Psoas muscle (tissue), 7 donors: ENCODE measurements at regions not wholly inside any gene's neighbourhood (a gene's known extent, or its start where the extent isn't known, plus 50 kb on each side); places are given as distances from the start of the nearest gene placed in this dataset.

Experiments used
- ATAC-seq, 4 donors: fragments of 200-7000 bp; cut with Tn5 transposase; one replicate each; pipeline ENCODE4 v1.9.1; 2020; ENCODE audit warnings: moderate library complexity in 3 of 4, mild to moderate bottlenecking in 2 of 4
- DNase-seq, 2 donors: peaks; one replicate each; pipeline ENCODE4 v3.0.0-alpha.2; 2020
- H3K27ac ChIP-seq: fragments of 200-600 bp; one replicate; pipeline ENCODE4 v1.8.0; 2022
- H3K27me3 ChIP-seq, 3 donors: fragments of 200-600 bp in 1 of 3; one replicate each; pipeline versions ENCODE4 v1.6.1 to v1.8.0; 2013 to 2022; ENCODE audit warnings: low read length in 2 of 3, mild to moderate bottlenecking in 2 of 3, moderate library complexity in 1 of 3; ENCODE audit not compliant: insufficient read depth in 3 of 3
- H3K36me3 ChIP-seq, 2 donors: fragments of 200-600 bp in 1 of 2; one replicate each; pipeline versions ENCODE4 v1.6.1 to v1.8.0; 2013 to 2022; ENCODE audit warnings: low read depth in 1 of 2, mild to moderate bottlenecking in 1 of 2, moderate library complexity in 1 of 2; ENCODE audit not compliant: insufficient read depth in 1 of 2
- H3K4me1 ChIP-seq: fragments of 200-600 bp; one replicate; pipeline ENCODE4 v1.8.0; 2022
- H3K4me3 ChIP-seq: fragments of 200-600 bp; one replicate; pipeline ENCODE4 v1.8.0; 2022; ENCODE audit warnings: mild to moderate bottlenecking
- H3K9me3 ChIP-seq: fragments of 200-600 bp; one replicate; pipeline ENCODE4 v1.8.0; 2022
- WGBS, 3 donors: extraction: QIAGEN DNeasy Blood & Tissue Kit; methylation state at CpG; one replicate each; pipeline versions ENCODE4 v1.1.6 to v1.1.7; 2013; 5-methylcytosine and 5-hydroxymethylcytosine counted together
- intact Hi-C, 2 donors: fragments of 100-400 bp; cut with DNase I; formaldehyde crosslinking; loops; one replicate each; pipeline versions ENCODE4 v1.11.0 to v1.14.2; 2022
- TF ChIP-seq, protein P1 (sequence below): fragments of 200-600 bp; IDR thresholded peaks from one replicate; pipeline ENCODE4 v1.8.0; 2022; ENCODE audit warnings: antibody characterized with exemption
- donor health status: healthy with polysubstance abuse.
- donor health status: DM: no; HTN: no; CAD: no; lungs with moderate emphysema.
- donor health status: Bipolar disorder and iron deficiency.
- donor health status: healthy.
- donor health status: DM: yes; HTN: yes; CAD: no.
- donor health status: DM: no; HTN: no; CAD: no.
- donor health status: DM: yes; HTN: yes; CAD: no.

GRCh38 chr12:102344691-102345090 lies 135.7 kb downstream of the IGF1 start:
- Histone ChIP-seq H3K36me3 (no peaks in the 10 kb centered on the region), H3K4me1 (peaks cover 37% of the 10 kb centered on the region), H3K27ac (no peak overlapping the region), H3K9me3 (no peaks in the 10 kb centered on the region), H3K27me3 (no peaks in the 10 kb centered on the region), H3K4me3 (no peak overlapping the region)
- TF ChIP-seq, protein P1, sequence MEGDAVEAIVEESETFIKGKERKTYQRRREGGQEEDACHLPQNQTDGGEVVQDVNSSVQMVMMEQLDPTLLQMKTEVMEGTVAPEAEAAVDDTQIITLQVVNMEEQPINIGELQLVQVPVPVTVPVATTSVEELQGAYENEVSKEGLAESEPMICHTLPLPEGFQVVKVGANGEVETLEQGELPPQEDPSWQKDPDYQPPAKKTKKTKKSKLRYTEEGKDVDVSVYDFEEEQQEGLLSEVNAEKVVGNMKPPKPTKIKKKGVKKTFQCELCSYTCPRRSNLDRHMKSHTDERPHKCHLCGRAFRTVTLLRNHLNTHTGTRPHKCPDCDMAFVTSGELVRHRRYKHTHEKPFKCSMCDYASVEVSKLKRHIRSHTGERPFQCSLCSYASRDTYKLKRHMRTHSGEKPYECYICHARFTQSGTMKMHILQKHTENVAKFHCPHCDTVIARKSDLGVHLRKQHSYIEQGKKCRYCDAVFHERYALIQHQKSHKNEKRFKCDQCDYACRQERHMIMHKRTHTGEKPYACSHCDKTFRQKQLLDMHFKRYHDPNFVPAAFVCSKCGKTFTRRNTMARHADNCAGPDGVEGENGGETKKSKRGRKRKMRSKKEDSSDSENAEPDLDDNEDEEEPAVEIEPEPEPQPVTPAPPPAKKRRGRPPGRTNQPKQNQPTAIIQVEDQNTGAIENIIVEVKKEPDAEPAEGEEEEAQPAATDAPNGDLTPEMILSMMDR: no peak
- intact Hi-C loops: loop anchor here (5.0 to 10.0 kb wide), 2 partner anchors 138 to 140 kb away; partner anchors contain the start of gene IGF1 (in 2 of the 2)
- DNase-seq (no peak), ATAC-seq (no peak)

- TF ChIP-seq, protein P1: no peak
- intact Hi-C loops: loop anchor here (5.0 to 10.0 kb wide), 2 partner anchors 139 to 141 kb away; partner anchors contain the start of gene IGF1 (in 2 of the 2)
- no peaks in the 10 kb centered on the region for H3K27me3 ChIP-seq
- H3K4me1 ChIP-seq: peaks cover 26% of the 10 kb centered on the region
- H3K4me3 ChIP-seq: no peak overlapping the region
- peak overlapping the region; percentile 62 for H3K27ac ChIP-seq
- H3K9me3 ChIP-seq: no peaks in the 10 kb centered on the region
- no peak for DNase-seq
- no peak for ATAC-seq
- H3K36me3 ChIP-seq: no peaks in the 10 kb centered on the region
- WGBS, 3 donors: 81 to 92% (median 90%) methylated on average over 1 of the region's 1 CpG
Measured at GRCh38 chr12:102343361-102344121, 136.8 kb downstream of the IGF1 start.

DNA sequence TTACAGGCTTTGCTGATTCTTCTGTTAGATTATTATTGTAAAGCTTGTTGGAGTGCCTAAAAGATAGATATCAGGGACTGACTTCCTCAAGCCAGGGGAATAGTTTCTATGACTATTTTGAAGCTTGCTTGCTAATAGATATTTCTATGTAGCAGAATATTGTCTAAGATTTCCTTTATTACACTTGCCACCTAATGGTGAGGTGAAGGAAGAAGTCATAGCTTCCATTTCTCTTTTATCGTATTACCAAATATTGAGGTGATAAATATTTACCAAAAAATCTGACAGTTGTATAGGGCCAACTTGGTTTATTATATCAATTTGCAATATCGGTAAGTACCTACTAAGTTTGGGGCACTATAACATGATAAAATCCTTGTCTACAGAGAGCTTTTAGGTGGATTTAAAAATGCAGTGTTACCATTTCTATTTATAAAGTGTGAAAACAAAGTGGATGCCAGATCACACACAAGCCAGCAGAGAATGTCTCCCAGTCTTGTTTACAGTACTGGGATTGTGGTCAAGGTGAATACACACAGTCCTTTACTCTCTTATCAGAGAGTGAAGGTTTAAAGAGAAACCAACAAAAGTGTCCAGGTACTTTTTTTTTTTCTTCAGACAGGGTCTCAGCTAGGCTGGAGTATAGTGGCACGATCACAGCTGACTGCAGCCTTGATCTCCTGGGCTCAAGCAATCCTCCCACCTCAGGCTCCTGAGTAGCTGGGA lies 137.9 kb downstream of the IGF1 start:
- no peaks in the 10 kb centered on the region for H3K36me3 ChIP-seq
- 34 to 52% (median 39%) methylated on average over 3 of the region's 3 CpGs for WGBS, 3 donors
- peak in 3 of 4 donors; percentile 77 to 97 (median 90) for ATAC-seq
- H3K27ac ChIP-seq: peak overlapping the region; percentile 62
- TF ChIP-seq, protein P1: no peak
- H3K4me1 ChIP-seq: peaks cover 16% of the 10 kb centered on the region
- no peak for DNase-seq
- peak overlapping the region; percentile 23 for H3K4me3 ChIP-seq
- H3K27me3 ChIP-seq: no peaks in the 10 kb centered on the region
- intact Hi-C loops: loop anchor here (5.0 to 10.0 kb wide), 2 partner anchors 140 to 142 kb away; partner anchors contain the start of gene IGF1 (in 2 of the 2)
- H3K9me3 ChIP-seq: no peaks in the 10 kb centered on the region

DNA sequence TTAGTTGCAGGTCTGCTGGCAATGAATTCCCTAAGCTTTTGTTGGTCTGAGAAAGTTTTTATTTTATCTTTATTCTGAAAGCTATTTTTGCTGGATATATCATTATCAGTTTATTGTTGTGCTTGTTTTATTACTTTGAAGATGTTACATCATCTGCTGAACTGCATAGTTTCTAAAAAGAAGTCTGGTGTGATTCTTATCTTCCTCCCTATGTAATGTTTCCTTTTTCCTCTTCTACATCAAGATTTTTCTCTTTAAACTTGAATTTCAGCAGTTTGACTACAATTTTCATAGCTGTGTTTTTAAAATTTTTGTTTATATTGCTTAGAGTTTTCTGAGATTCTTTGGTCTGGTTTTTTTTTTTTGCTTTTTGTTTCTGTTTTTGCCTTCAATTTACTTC lies 137.1 kb upstream of the PMCH start:
- no peak overlapping the region for H3K27ac ChIP-seq
- intact Hi-C loops: no loop called here
- TF ChIP-seq, protein P1: no peak
- ATAC-seq (no peak), DNase-seq (no peak)
- no peaks in the 10 kb centered on the region for H3K9me3 ChIP-seq
- no peaks in the 10 kb centered on the region for H3K36me3 ChIP-seq
- H3K27me3 ChIP-seq: no peaks in the 10 kb centered on the region
- H3K4me1 ChIP-seq: no peaks in the 10 kb centered on the region
- H3K4me3 ChIP-seq: no peak overlapping the region
